HEK293 (cell line): ENCODE measurements at regions not wholly inside any gene's neighbourhood (a gene's known extent, or its start where the extent isn't known, plus 50 kb on each side); places are given as distances from the start of the nearest gene placed in this dataset.

Source experiments
- CTCF ChIP-seq: fragments of 450-650 bp; formaldehyde crosslinking; IDR thresholded peaks from 2 replicates; pipeline ENCODE4 v1.5.1; 2016; ENCODE audit warnings: missing biosample characterization, missing genetic modification characterization
- GLIS1 ChIP-seq: fragments of 450-650 bp; formaldehyde crosslinking; IDR thresholded peaks from 2 replicates; pipeline ENCODE4 v1.5.1; 2016; ENCODE audit warnings: missing biosample characterization, missing genetic modification characterization
- MYNN ChIP-seq: fragments of 450-650 bp; formaldehyde crosslinking; IDR thresholded peaks from 2 replicates; pipeline ENCODE4 v1.5.1; 2016; ENCODE audit warnings: missing biosample characterization, missing genetic modification characterization, borderline replicate concordance
- PATZ1 ChIP-seq: fragments of 450-650 bp; formaldehyde crosslinking; IDR thresholded peaks from 2 replicates; pipeline ENCODE4 v1.5.1; 2016; ENCODE audit warnings: missing biosample characterization, missing genetic modification characterization
- PRDM1 ChIP-seq: fragments of 450-650 bp; formaldehyde crosslinking; IDR thresholded peaks from 2 replicates; pipeline ENCODE4; 2016; ENCODE audit warnings: missing biosample characterization, missing genetic modification characterization
- REST ChIP-seq: fragments of 450-650 bp; formaldehyde crosslinking; IDR thresholded peaks from 2 replicates; pipeline ENCODE4 v1.5.1; 2016; ENCODE audit warnings: missing biosample characterization, missing genetic modification characterization
- SALL2 ChIP-seq: fragments of 450-650 bp; formaldehyde crosslinking; IDR thresholded peaks from 2 replicates; pipeline ENCODE4 v1.5.0; 2017; ENCODE audit warnings: missing biosample characterization, mild to moderate bottlenecking, missing genetic modification characterization, borderline replicate concordance
- TSHZ1 ChIP-seq: fragments of 450-650 bp; formaldehyde crosslinking; IDR thresholded peaks from 2 replicates; pipeline ENCODE4 v1.5.1; 2016; ENCODE audit warnings: missing biosample characterization, missing genetic modification characterization, borderline replicate concordance
- YY2 ChIP-seq: fragments of 450-650 bp; formaldehyde crosslinking; IDR thresholded peaks from 2 replicates; pipeline ENCODE4 v1.5.1; 2016; ENCODE audit warnings: missing biosample characterization, missing genetic modification characterization
- ZBTB21 ChIP-seq: fragments of 450-650 bp; formaldehyde crosslinking; IDR thresholded peaks from 2 replicates; pipeline ENCODE4 v1.5.1; 2017; ENCODE audit warnings: missing biosample characterization, missing genetic modification characterization
- ZNF223 ChIP-seq: fragments of 450-650 bp; formaldehyde crosslinking; IDR thresholded peaks from 2 replicates; pipeline ENCODE4 v1.5.1; 2016; ENCODE audit warnings: missing biosample characterization, missing genetic modification characterization
- ZNF350 ChIP-seq: fragments of 450-650 bp; formaldehyde crosslinking; IDR thresholded peaks from 2 replicates; pipeline ENCODE4 v1.5.0; 2017; ENCODE audit warnings: missing biosample characterization, mild to moderate bottlenecking, missing genetic modification characterization
- ZNF704 ChIP-seq: fragments of 450-650 bp; formaldehyde crosslinking; IDR thresholded peaks from 2 replicates; pipeline ENCODE4 v1.5.1; 2016; ENCODE audit warnings: missing biosample characterization, missing genetic modification characterization
- ZNF830 ChIP-seq: fragments of 450-650 bp; IDR thresholded peaks from 2 replicates; pipeline ENCODE4 v1.5.0; 2018; ENCODE audit warnings: missing biosample characterization, missing genetic modification characterization, low read depth, mild to moderate bottlenecking, moderate library complexity

- TF ChIP-seq CTCF (tag by site-specific recombination) = no peak
- TF ChIP-seq TSHZ1 (tag by site-specific recombination) = no peak
- TF ChIP-seq REST (tag by site-specific recombination) = no peak
- no peak for TF ChIP-seq ZNF350 (tag by site-specific recombination)
- TF ChIP-seq ZNF704 (tag by site-specific recombination) = no peak
- TF ChIP-seq SALL2 (tag by site-specific recombination) = no peak
- TF ChIP-seq GLIS1 (tag by site-specific recombination) = no peak
- no peak for TF ChIP-seq MYNN (tag by site-specific recombination)
- TF ChIP-seq PRDM1 (tag by site-specific recombination) = no peak
- TF ChIP-seq ZBTB21 (tag by site-specific recombination) = no peak
- no peak for TF ChIP-seq PATZ1 (tag by site-specific recombination)
- TF ChIP-seq YY2 (tag by site-specific recombination) = no peak
- TF ChIP-seq ZNF223 (tag by site-specific recombination) = no peak
- TF ChIP-seq ZNF830 = no peak
Observed at GRCh38 chr3:124082343-124082742, 90.4 kb upstream of the ROPN1 start.
